Left ventricle myocardium inferior (tissue), 1 donor: ENCODE measurements at regions not wholly inside any gene's neighbourhood (a gene's known extent, or its start where the extent isn't known, plus 50 kb on each side); places are given as distances from the start of the nearest gene placed in this dataset.

Source experiments
- DNase-seq: peaks from one replicate; pipeline ENCODE4 v3.0.0-alpha.2; 2020
- H3K27ac ChIP-seq: fragments of 200-600 bp; replicated peaks from 2 replicates; pipeline ENCODE4 v1.8.0; 2021
- H3K27me3 ChIP-seq: fragments of 200-600 bp; 2 replicates; pipeline ENCODE4 v1.8.0; 2021; ENCODE audit warnings: low read depth
- H3K36me3 ChIP-seq: fragments of 200-600 bp; 2 replicates; pipeline ENCODE4 v1.8.0; 2021
- H3K4me1 ChIP-seq: fragments of 200-600 bp; 2 replicates; pipeline ENCODE4 v1.8.0; 2021
- H3K4me3 ChIP-seq: fragments of 200-600 bp; 2 replicates; pipeline ENCODE4 v1.8.0; 2021; ENCODE audit warnings: mild to moderate bottlenecking, moderate library complexity
- H3K9me3 ChIP-seq: fragments of 200-600 bp; replicated peaks from 2 replicates; pipeline ENCODE4 v1.8.0; 2021
- CTCF ChIP-seq: fragments of 200-600 bp; IDR thresholded peaks from 2 replicates; pipeline ENCODE4 v1.8.0; 2021; ENCODE audit warnings: antibody characterized with exemption, mild to moderate bottlenecking, borderline replicate concordance
- intact Hi-C: fragments of 100-400 bp; cut with micrococcal nuclease; formaldehyde crosslinking; loops from one replicate; pipeline ENCODE4 v1.11.0; 2022
- donor health status: DM: no; HTN: yes; CAD: no; lungs with severe emphysema.

GRCh38 chr15:93200081-93200836 lies 111.2 kb upstream of the RGMA start:
- H3K9me3 ChIP-seq = peaks cover 34% of the 10 kb centered on the region
- no peak overlapping the region for H3K4me3 ChIP-seq
- no peaks in the 10 kb centered on the region for H3K27me3 ChIP-seq
- H3K4me1 ChIP-seq = peaks cover 10% of the 10 kb centered on the region
- H3K36me3 ChIP-seq = no peaks in the 10 kb centered on the region
- intact Hi-C loops = no loop called here
- peak; percentile 31 for DNase-seq
- H3K27ac ChIP-seq = no peak overlapping the region
- TF ChIP-seq CTCF = no peak

GRCh38 chr15:93196135-93196670 lies 107.2 kb upstream of the RGMA start:
- DNase-seq = no peak
- no peak overlapping the region for H3K4me3 ChIP-seq
- H3K4me1 ChIP-seq = no peaks in the 10 kb centered on the region
- H3K27me3 ChIP-seq = no peaks in the 10 kb centered on the region
- no peak for TF ChIP-seq CTCF
- intact Hi-C loops = no loop called here
- H3K9me3 ChIP-seq = peaks cover 34% of the 10 kb centered on the region
- H3K27ac ChIP-seq = no peak overlapping the region
- no peaks in the 10 kb centered on the region for H3K36me3 ChIP-seq

DNA sequence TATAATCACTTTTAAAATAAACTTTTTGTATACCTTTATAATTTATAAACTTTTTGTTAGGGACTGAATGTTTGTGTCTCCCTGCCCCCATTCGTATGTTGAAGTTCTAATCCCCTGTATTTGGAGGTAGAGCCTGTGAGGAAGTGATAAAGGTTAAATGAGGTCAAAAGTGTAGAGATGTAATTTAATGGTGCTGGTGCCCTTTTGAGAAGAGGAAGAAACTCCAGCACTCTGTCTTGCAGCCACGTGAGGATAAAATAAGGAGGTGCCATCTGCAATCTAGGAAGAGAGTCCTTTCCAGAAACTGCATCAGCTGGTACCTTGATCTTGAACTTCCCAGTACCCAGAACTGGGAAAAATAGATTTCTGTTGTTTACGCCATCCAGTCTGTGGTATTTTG lies 106.1 kb upstream of the RGMA start:
- intact Hi-C loops = no loop called here
- TF ChIP-seq CTCF = no peak
- no peak overlapping the region for H3K27ac ChIP-seq
- DNase-seq = no peak
- no peaks in the 10 kb centered on the region for H3K27me3 ChIP-seq
- H3K4me1 ChIP-seq = no peaks in the 10 kb centered on the region
- H3K4me3 ChIP-seq = no peak overlapping the region
- no peaks in the 10 kb centered on the region for H3K36me3 ChIP-seq
- H3K9me3 ChIP-seq = peaks cover 34% of the 10 kb centered on the region

DNA sequence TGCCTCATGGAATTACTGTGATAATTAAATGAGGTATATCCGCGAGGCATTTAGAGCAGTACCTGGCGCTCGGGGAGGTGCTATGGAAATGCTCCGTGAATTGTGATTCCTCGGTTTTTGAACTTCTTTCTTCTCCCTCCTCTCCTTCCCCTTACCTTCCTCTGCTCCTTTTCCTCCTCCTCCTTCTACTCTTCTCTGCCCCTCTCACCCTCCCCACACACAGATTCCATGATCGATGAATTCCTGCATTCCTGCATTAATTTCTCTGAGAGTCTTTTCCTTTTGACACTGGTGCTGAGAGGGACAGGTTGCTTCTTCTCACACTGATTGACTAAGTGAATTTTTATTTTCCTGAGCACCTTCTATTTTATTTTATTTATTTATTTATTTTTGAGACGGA lies 101.2 kb upstream of the RGMA start:
- TF ChIP-seq CTCF = no peak
- intact Hi-C loops = no loop called here
- Histone ChIP-seq H3K4me3 (no peak overlapping the region), H3K9me3 (no peaks in the 10 kb centered on the region), H3K36me3 (no peaks in the 10 kb centered on the region), H3K4me1 (no peaks in the 10 kb centered on the region), H3K27me3 (no peaks in the 10 kb centered on the region), H3K27ac (no peak overlapping the region)
- no peak for DNase-seq

DNA sequence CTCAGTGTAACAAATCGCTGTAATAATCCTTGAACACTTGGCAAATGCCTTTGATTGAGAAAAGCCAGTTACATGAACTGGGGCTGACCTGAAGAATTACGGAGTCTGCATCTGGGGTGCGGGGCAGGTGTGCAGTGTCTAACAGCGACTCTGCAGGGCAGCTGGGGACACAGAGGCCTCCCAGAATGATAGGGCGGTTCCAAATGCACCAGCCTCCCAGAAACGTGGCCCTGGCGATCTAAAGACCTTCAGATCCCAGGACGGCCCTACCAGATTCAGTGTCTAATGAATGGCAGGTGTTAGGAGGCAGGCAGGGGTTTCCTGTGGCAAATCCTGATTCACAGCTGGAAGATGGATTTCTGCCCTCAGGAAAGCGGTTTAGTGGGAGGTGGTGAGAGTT lies 100.5 kb upstream of the RGMA start:
- no peak overlapping the region for H3K4me3 ChIP-seq
- no peak for DNase-seq
- no peaks in the 10 kb centered on the region for H3K9me3 ChIP-seq
- intact Hi-C loops = no loop called here
- no peaks in the 10 kb centered on the region for H3K27me3 ChIP-seq
- no peaks in the 10 kb centered on the region for H3K4me1 ChIP-seq
- no peaks in the 10 kb centered on the region for H3K36me3 ChIP-seq
- no peak overlapping the region for H3K27ac ChIP-seq
- no peak for TF ChIP-seq CTCF
